GM19324 (cell line): ENCODE measurements at regions not wholly inside any gene's neighbourhood (a gene's known extent, or its start where the extent isn't known, plus 50 kb on each side); places are given as distances from the start of the nearest gene placed in this dataset.

Experiments used
- ATAC-seq: cut with Tn5 transposase; IDR thresholded peaks from one replicate; pipeline ENCODE4 v1.9.1; 2021; ENCODE audit warnings: mild to moderate bottlenecking, moderate library complexity; ENCODE audit not compliant: unreplicated experiment, low FRiP score

- no peak for ATAC-seq
Measured at GRCh38 chr14:73783107-73783727, 68.4 kb upstream of the PTGR2 start.

GRCh38 chr14:73782623-73783022, 68.4 kb upstream of the PNMA1 start:
- ATAC-seq, result no peak

DNA sequence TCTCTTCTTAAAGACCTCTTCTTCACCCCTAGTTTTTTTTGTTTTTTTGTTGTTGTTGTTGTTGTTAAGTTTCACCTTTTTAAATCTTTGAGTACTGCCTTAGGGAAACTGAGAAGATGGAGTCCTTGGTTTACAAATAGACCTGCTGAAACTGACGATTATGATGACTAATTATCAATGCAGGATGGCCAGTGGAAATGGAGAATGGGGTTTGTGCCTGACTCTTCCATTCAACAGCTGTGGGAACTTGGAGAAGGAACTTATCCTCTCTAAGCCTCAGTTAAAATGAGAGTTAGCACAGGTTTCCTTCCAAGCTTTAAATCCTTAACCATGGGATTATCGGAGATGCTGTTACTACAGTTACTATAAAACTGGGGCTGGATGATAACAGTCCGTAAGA, 66.7 kb upstream of the PNMA1 start:
- no peak for ATAC-seq

- ATAC-seq, result no peak
Measured at GRCh38 chr14:73780391-73780790, 66.2 kb upstream of the PNMA1 start.

GRCh38 chr14:73778736-73779135, 64.6 kb upstream of the PNMA1 start:
- ATAC-seq, result no peak

GRCh38 chr14:73777420-73777819, 63.2 kb upstream of the PNMA1 start:
- no peak for ATAC-seq

DNA sequence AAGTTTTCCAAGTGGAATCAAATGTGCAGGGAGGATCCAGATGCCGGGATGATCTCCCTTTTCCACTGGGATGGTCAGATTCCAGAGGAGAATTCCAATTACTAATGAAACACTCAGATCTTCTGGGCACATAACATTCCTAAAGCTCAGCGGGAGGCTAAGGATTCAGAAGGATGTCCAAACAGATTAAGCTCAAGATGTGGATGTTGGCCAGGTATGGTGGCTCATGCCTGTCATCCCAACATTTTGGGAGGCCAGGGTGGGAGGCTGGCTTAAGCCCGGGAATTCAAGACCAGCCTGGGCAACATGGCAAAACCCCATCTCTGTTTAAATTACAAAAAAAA, 62.0 kb upstream of the PNMA1 start:
- ATAC-seq, result no peak

DNA sequence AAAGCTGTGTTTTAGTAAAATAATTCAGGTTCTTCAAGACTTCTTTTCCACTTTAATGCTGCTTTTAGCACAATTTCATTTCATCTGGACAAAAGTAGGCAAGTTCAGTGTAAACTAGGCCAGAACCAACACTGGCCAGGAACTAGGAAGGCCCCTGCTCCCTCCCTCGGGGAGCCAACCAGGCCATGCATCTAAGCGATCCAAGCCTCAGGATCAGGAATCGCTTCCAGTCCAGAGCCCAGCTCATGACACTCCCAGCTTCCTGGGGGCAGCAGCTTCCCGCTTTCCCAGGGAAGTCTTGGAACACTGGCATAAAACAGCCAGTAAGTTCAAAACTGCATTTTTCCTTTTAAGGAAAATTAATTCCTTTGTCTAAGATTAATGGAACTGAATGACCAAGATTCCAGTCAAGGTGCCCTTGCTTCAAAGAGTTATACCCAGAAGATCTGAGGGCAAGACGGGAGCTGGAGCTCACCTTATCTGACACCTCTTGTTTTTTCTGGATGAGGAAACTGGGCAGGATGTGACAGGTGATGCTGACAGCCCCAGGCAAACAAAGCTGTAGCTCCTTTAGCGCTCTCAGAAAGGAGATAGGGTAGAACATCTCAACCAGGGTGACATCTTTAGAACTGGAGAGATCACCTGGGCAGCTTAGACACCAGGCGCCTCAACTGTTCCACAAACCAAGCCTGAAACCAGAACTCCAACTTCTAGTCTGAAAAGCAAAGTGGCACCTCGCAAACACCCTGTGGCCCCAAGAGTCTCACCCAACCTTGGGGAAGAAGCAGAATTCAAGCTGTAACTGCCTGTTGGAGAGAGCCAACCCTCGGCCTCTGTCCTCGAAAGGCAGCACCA, 61.4 kb upstream of the PNMA1 start:
- no peak for ATAC-seq

DNA sequence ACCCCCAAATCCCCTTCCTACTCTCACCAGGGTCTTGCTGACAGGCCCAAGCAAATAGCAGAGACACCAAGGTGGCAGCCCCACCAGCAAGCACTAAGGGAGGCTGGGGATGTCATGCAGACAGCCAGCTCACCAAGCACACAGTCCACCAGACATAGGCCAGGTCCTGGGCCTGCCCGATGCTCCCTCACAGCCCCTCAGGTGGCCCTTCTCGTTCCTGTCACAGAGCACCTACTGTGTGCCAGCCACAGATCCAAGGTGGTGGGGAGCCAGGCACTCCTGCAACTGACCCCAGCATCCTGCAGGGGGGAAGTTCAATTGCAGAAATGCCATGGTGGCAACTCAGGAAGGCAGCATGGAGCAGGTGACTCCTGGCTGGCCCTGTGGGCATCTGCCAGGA, 60.5 kb upstream of the PNMA1 start:
- ATAC-seq, result no peak

- ATAC-seq, result no peak
Measured at GRCh38 chr14:73774241-73774570, 60.0 kb upstream of the PNMA1 start.

GRCh38 chr14:73773441-73774240, 59.5 kb upstream of the PNMA1 start:
- no peak for ATAC-seq

- ATAC-seq, result peak; percentile 60
Measured at GRCh38 chr14:73771848-73772638, 57.9 kb upstream of the PNMA1 start.

DNA sequence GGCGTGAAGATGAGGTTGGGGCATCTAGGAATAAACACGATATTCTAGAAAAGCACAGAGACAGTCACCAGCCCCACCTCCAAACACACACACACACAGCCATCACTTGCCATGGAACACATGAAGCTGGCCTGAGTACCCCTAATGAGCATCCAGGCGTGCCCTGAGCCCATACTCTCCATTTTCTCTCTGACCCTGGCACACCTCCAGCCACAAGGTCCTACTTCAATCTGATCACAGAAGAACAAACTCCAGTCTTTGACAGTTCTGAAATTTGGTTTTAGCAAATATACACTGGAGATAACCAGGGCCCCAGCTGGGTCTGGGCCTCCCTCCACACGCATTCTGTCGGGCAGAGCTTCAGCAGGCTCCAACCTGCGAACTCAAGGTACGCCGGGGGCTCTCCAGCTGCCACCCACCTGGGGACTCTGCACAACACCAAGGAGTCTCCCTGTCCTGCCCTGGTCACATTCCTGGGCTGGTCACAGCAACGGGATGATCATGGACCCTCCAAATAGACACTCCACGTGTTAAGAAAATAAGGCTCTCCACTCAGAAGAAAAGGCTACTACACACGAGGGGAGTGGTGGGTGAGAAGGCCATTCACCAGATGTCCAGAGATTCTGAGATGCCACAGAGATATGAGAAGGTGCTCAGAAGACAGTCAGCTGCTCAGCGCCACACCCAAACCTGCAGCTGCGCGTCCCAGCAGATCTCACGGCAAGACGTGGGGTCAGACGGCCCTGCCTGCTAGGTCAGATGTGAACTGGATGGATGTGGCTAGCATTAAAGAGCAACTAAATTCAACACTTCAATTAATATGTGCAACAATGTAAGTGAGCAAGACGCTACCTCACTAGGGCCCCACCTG, 57.0 kb upstream of the PNMA1 start:
- ATAC-seq, result peak; percentile 16

DNA sequence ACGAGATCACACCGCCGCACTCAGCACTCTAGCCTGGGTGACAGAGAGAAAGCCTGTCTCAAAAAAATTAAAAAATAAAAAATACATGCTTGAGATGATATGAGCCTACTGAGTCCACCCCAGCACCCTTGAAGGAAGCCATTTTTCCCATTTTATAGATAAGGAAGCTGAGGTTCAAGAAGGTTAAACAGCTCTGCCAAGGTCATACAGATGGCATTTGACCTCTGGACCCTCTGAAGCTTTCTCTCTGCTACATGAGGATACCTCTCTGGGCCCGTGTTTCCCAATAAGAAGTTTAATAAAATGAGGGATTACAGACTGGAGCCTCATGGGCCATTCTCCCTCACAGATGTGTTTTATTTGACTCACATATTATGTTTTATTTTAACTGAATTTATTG, 53.9 kb upstream of the PNMA1 start:
- ATAC-seq, result no peak

DNA sequence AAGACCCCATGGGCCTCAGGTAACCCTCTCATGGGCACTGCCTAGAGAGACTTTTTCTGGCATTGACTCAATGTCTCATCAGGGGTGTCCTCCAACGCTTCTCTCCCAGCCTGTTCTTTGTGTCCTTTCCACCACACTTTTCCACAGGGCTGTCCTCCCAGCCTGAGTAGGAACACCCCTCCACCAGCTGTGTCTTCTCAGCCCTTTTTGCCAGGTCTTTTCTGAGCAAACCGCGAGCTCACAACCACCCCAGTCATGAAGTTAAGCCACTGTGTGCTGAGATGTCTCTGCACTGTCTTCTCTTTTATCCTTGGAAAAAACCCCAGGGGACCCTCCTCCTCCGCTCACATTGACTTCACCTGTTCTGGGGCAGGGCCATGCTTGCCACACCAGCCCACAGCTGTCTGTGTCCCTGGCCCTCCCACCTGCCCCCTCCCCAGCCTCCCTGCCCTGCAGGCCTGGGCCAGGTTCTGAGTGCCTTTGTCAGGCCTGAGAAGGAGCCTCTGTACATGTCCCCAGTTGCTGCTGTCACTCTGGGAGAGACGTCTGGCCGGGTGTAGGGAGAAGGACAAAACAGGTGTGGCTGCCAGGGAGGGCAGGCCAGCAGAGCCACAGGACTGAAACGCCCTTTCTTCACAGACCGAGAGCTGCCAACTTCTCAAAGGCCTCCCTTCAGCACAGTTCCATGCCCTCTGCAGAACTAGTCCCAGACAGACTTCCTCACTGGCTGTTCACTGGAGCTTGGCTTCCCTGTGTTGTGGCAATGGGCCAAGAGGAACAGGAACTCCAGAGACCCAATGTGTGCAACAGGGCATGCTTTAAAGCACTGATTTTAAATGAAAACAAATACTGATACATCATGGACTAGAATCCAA, 50.5 kb upstream of the PNMA1 start:
- ATAC-seq, result no peak
